ENCODE measurements at regions not wholly inside any gene's neighbourhood (a gene's known extent, or its start where the extent isn't known, plus 50 kb on each side); places are given as distances from the start of the nearest gene placed in this dataset.
"Not testable (repeated sequence)": the region's sequence is repeated elsewhere in the genome, so short reads cannot be mapped to it uniquely, and the experiment has no call there.

- H3K27ac Mint-ChIP-seq; H3K9me3 ChIP-seq (ENCODE audit: control extremely low read depth in 1 of 3, control insufficient read depth in 2 of 3, insufficient read depth in 1 of 3, low read length in 2 of 3); H4K20me1 ChIP-seq (ENCODE audit: control insufficient read depth, insufficient read depth, low read length, poor library complexity, severe bottlenecking); H2AFZ ChIP-seq (ENCODE audit: insufficient read depth, low read depth, low read length, poor library complexity, severe bottlenecking); H3K4me3 Mint-ChIP-seq; H3K9me3 Mint-ChIP-seq (ENCODE audit: insufficient read depth); H3K9ac ChIP-seq (ENCODE audit: low read length); H3K27me3 Mint-ChIP-seq; H3K36me3 ChIP-seq (replicated peaks in 1 of 2; ENCODE audit: control extremely low read depth in 1 of 2, control insufficient read depth in 1 of 2, extremely low read depth in 1 of 2, insufficient read depth in 2 of 2, low read length in 1 of 2); ATAC-seq (ENCODE audit: low read depth); H3K27me3 ChIP-seq (replicated peaks in 1 of 4; ENCODE audit: control extremely low read depth in 1 of 4, control insufficient read depth in 3 of 4, insufficient read depth in 4 of 4, low read length in 3 of 4); POLR2A ChIA-PET; DNase-seq; H3K4me1 Mint-ChIP-seq; intact Hi-C loops (cut with micrococcal nuclease); H3K4me3 ChIP-seq (ENCODE audit: control extremely low read depth in 1 of 5, extremely low read depth in 1 of 5, insufficient read depth in 1 of 5, low read depth in 2 of 5, low read length in 4 of 5); H3K79me2 ChIP-seq (ENCODE audit: control insufficient read depth, insufficient read depth, low read length); H3K4me1 ChIP-seq (ENCODE audit: control insufficient read depth in 2 of 2, insufficient read depth in 2 of 2, low read length in 2 of 2); H3K4me2 ChIP-seq (replicated peaks; ENCODE audit: low read depth, low read length, poor library complexity, severe bottlenecking); H3K27ac ChIP-seq (ENCODE audit: low read length in 2 of 2); CTCF ChIA-PET: not testable (repeated sequence)
- 60% methylated on average over 1 of the region's 6 CpGs for WGBS (ENCODE audit: insufficient coverage)
Observed at GRCh38 chr16:18181028-18181427, 155.5 kb downstream of the NPIPA8 start.

- H3K9me3 ChIP-seq (ENCODE audit: control extremely low read depth in 1 of 3, control insufficient read depth in 2 of 3, insufficient read depth in 1 of 3, low read length in 2 of 3); H3K27ac ChIP-seq (ENCODE audit: low read length in 2 of 2); H3K4me2 ChIP-seq (replicated peaks; ENCODE audit: low read depth, low read length, poor library complexity, severe bottlenecking); H3K36me3 ChIP-seq (replicated peaks in 1 of 2; ENCODE audit: control extremely low read depth in 1 of 2, control insufficient read depth in 1 of 2, extremely low read depth in 1 of 2, insufficient read depth in 2 of 2, low read length in 1 of 2); H3K27me3 Mint-ChIP-seq; H2AFZ ChIP-seq (ENCODE audit: insufficient read depth, low read depth, low read length, poor library complexity, severe bottlenecking); H3K4me1 ChIP-seq (ENCODE audit: control insufficient read depth in 2 of 2, insufficient read depth in 2 of 2, low read length in 2 of 2); H3K27ac Mint-ChIP-seq; intact Hi-C loops (cut with micrococcal nuclease); CTCF ChIA-PET; H3K4me1 Mint-ChIP-seq; H3K4me3 Mint-ChIP-seq; H3K9ac ChIP-seq (ENCODE audit: low read length); ATAC-seq (ENCODE audit: low read depth); H3K27me3 ChIP-seq (replicated peaks in 1 of 4; ENCODE audit: control extremely low read depth in 1 of 4, control insufficient read depth in 3 of 4, insufficient read depth in 4 of 4, low read length in 3 of 4); H3K4me3 ChIP-seq (ENCODE audit: control extremely low read depth in 1 of 5, extremely low read depth in 1 of 5, insufficient read depth in 1 of 5, low read depth in 2 of 5, low read length in 4 of 5); DNase-seq; H3K9me3 Mint-ChIP-seq (ENCODE audit: insufficient read depth); H3K79me2 ChIP-seq (ENCODE audit: control insufficient read depth, insufficient read depth, low read length); H4K20me1 ChIP-seq (ENCODE audit: control insufficient read depth, insufficient read depth, low read length, poor library complexity, severe bottlenecking); POLR2A ChIA-PET: not testable (repeated sequence)
- WGBS (ENCODE audit: insufficient coverage) = 80% methylated on average over 1 of the region's 2 CpGs
Observed at GRCh38 chr16:18173945-18174497, 162.5 kb downstream of the NPIPA8 start.

- H3K36me3 ChIP-seq (replicated peaks in 1 of 2; ENCODE audit: control extremely low read depth in 1 of 2, control insufficient read depth in 1 of 2, extremely low read depth in 1 of 2, insufficient read depth in 2 of 2, low read length in 1 of 2); CTCF ChIA-PET; H3K27me3 Mint-ChIP-seq; H3K9me3 ChIP-seq (ENCODE audit: control extremely low read depth in 1 of 3, control insufficient read depth in 2 of 3, insufficient read depth in 1 of 3, low read length in 2 of 3); H3K4me3 Mint-ChIP-seq; H3K79me2 ChIP-seq (ENCODE audit: control insufficient read depth, insufficient read depth, low read length); H3K4me3 ChIP-seq (ENCODE audit: control extremely low read depth in 1 of 5, extremely low read depth in 1 of 5, insufficient read depth in 1 of 5, low read depth in 2 of 5, low read length in 4 of 5); H3K4me1 Mint-ChIP-seq; H3K27ac Mint-ChIP-seq; ATAC-seq (ENCODE audit: low read depth); H3K27me3 ChIP-seq (replicated peaks in 1 of 4; ENCODE audit: control extremely low read depth in 1 of 4, control insufficient read depth in 3 of 4, insufficient read depth in 4 of 4, low read length in 3 of 4); H3K4me2 ChIP-seq (replicated peaks; ENCODE audit: low read depth, low read length, poor library complexity, severe bottlenecking); intact Hi-C loops (cut with micrococcal nuclease); H2AFZ ChIP-seq (ENCODE audit: insufficient read depth, low read depth, low read length, poor library complexity, severe bottlenecking); H3K27ac ChIP-seq (ENCODE audit: low read length in 2 of 2); H3K4me1 ChIP-seq (ENCODE audit: control insufficient read depth in 2 of 2, insufficient read depth in 2 of 2, low read length in 2 of 2); H3K9ac ChIP-seq (ENCODE audit: low read length); POLR2A ChIA-PET; H3K9me3 Mint-ChIP-seq (ENCODE audit: insufficient read depth); DNase-seq; H4K20me1 ChIP-seq (ENCODE audit: control insufficient read depth, insufficient read depth, low read length, poor library complexity, severe bottlenecking): not testable (repeated sequence)
- 100% methylated on average over 1 of the region's 3 CpGs for WGBS (ENCODE audit: insufficient coverage)
Observed at GRCh38 chr16:18162293-18162692, 174.2 kb downstream of the NPIPA8 start.

GRCh38 chr16:18161224-18161623 is 175.3 kb downstream of the NPIPA8 start:
- H3K9ac ChIP-seq (ENCODE audit: low read length); H3K27ac Mint-ChIP-seq; H3K27me3 Mint-ChIP-seq; H2AFZ ChIP-seq (ENCODE audit: insufficient read depth, low read depth, low read length, poor library complexity, severe bottlenecking); H3K4me3 ChIP-seq (ENCODE audit: control extremely low read depth in 1 of 5, extremely low read depth in 1 of 5, insufficient read depth in 1 of 5, low read depth in 2 of 5, low read length in 4 of 5); H3K9me3 ChIP-seq (ENCODE audit: control extremely low read depth in 1 of 3, control insufficient read depth in 2 of 3, insufficient read depth in 1 of 3, low read length in 2 of 3); H4K20me1 ChIP-seq (ENCODE audit: control insufficient read depth, insufficient read depth, low read length, poor library complexity, severe bottlenecking); H3K27me3 ChIP-seq (replicated peaks in 1 of 4; ENCODE audit: control extremely low read depth in 1 of 4, control insufficient read depth in 3 of 4, insufficient read depth in 4 of 4, low read length in 3 of 4); H3K4me2 ChIP-seq (replicated peaks; ENCODE audit: low read depth, low read length, poor library complexity, severe bottlenecking); intact Hi-C loops (cut with micrococcal nuclease); H3K36me3 ChIP-seq (replicated peaks in 1 of 2; ENCODE audit: control extremely low read depth in 1 of 2, control insufficient read depth in 1 of 2, extremely low read depth in 1 of 2, insufficient read depth in 2 of 2, low read length in 1 of 2); ATAC-seq (ENCODE audit: low read depth); H3K4me1 Mint-ChIP-seq; H3K4me3 Mint-ChIP-seq; H3K79me2 ChIP-seq (ENCODE audit: control insufficient read depth, insufficient read depth, low read length); DNase-seq; CTCF ChIA-PET; H3K9me3 Mint-ChIP-seq (ENCODE audit: insufficient read depth); POLR2A ChIA-PET; H3K4me1 ChIP-seq (ENCODE audit: control insufficient read depth in 2 of 2, insufficient read depth in 2 of 2, low read length in 2 of 2); H3K27ac ChIP-seq (ENCODE audit: low read length in 2 of 2): not testable (repeated sequence)
- WGBS (ENCODE audit: insufficient coverage) = 13% methylated on average over 2 of the region's 4 CpGs

All from B cell (primary cell).